ENCODE measurements at regions not wholly inside any gene's neighbourhood (a gene's known extent, or its start where the extent isn't known, plus 50 kb on each side); places are given as distances from the start of the nearest gene placed in this dataset.

- no peaks in the 10 kb centered on the region for H3K4me1 Mint-ChIP-seq
These were observed 225.0 kb downstream of the QDPR start for GRCh38 chr4:17286752-17287460.

GRCh38 chr4:17285747-17286146 lies 226.1 kb downstream of the QDPR start:
- Mint-ChIP-seq H3K27me3 (no peaks in the 10 kb centered on the region), H3K4me1 (no peaks in the 10 kb centered on the region), H3K27ac (no peak overlapping the region), H3K4me3 (no peak overlapping the region), H3K36me3 (no peaks in the 10 kb centered on the region), H3K9me3 (peaks cover 8% of the 10 kb centered on the region)
- ATAC-seq: no peak

More at GRCh38 chr4:17286752-17287460, 225.0 kb downstream of the QDPR start:
- Mint-ChIP-seq H3K4me3 (no peak overlapping the region), H3K36me3 (no peaks in the 10 kb centered on the region), H3K9me3 (peaks cover 8% of the 10 kb centered on the region), H3K27ac (no peak overlapping the region), H3K27me3 (no peaks in the 10 kb centered on the region)
- no peak for ATAC-seq

- H3K27ac Mint-ChIP-seq: no peak overlapping the region
- no peak overlapping the region for H3K4me3 Mint-ChIP-seq
- H3K4me1 Mint-ChIP-seq: no peaks in the 10 kb centered on the region
- H3K36me3 Mint-ChIP-seq: no peaks in the 10 kb centered on the region
- no peaks in the 10 kb centered on the region for H3K27me3 Mint-ChIP-seq
- peaks cover 8% of the 10 kb centered on the region for H3K9me3 Mint-ChIP-seq
- ATAC-seq: no peak
These were observed 227.3 kb downstream of the QDPR start for GRCh38 chr4:17284323-17285175.

GRCh38 chr4:17283832-17284231 lies 228.1 kb downstream of the QDPR start:
- Mint-ChIP-seq H3K27me3 (no peaks in the 10 kb centered on the region), H3K27ac (no peak overlapping the region)

GRCh38 chr4:17283251-17283650 lies 228.6 kb downstream of the QDPR start:
- ATAC-seq: no peak
- Mint-ChIP-seq H3K9me3 (peaks cover 4% of the 10 kb centered on the region), H3K27me3 (no peaks in the 10 kb centered on the region), H3K36me3 (no peaks in the 10 kb centered on the region), H3K4me3 (no peak overlapping the region), H3K4me1 (no peaks in the 10 kb centered on the region), H3K27ac (no peak overlapping the region)

More at GRCh38 chr4:17283832-17284231, 228.1 kb downstream of the QDPR start:
- ATAC-seq: no peak
- Mint-ChIP-seq H3K4me3 (no peak overlapping the region), H3K4me1 (no peaks in the 10 kb centered on the region), H3K9me3 (peaks cover 8% of the 10 kb centered on the region), H3K36me3 (no peaks in the 10 kb centered on the region)

- no peaks in the 10 kb centered on the region for H3K36me3 Mint-ChIP-seq
- H3K27me3 Mint-ChIP-seq: no peaks in the 10 kb centered on the region
- no peaks in the 10 kb centered on the region for H3K4me1 Mint-ChIP-seq
- ATAC-seq: peak; percentile 4
- H3K9me3 Mint-ChIP-seq: no peaks in the 10 kb centered on the region
- H3K27ac Mint-ChIP-seq: no peak overlapping the region
- no peak overlapping the region for H3K4me3 Mint-ChIP-seq
These were observed 231.4 kb downstream of the QDPR start for GRCh38 chr4:17280261-17281018.

GRCh38 chr4:17276776-17277175 lies 235.1 kb downstream of the QDPR start:
- no peaks in the 10 kb centered on the region for H3K27me3 Mint-ChIP-seq

GRCh38 chr4:17275836-17276235 lies 236.1 kb downstream of the QDPR start:
- H3K36me3 Mint-ChIP-seq: no peaks in the 10 kb centered on the region
- H3K27ac Mint-ChIP-seq: no peak overlapping the region
- no peak for ATAC-seq
- no peaks in the 10 kb centered on the region for H3K4me1 Mint-ChIP-seq
- H3K9me3 Mint-ChIP-seq: no peaks in the 10 kb centered on the region
- no peak overlapping the region for H3K4me3 Mint-ChIP-seq
- H3K27me3 Mint-ChIP-seq: no peaks in the 10 kb centered on the region

More at GRCh38 chr4:17276776-17277175, 235.1 kb downstream of the QDPR start:
- Mint-ChIP-seq H3K4me3 (no peak overlapping the region), H3K27ac (no peak overlapping the region), H3K36me3 (no peaks in the 10 kb centered on the region), H3K9me3 (no peaks in the 10 kb centered on the region), H3K4me1 (no peaks in the 10 kb centered on the region)
- ATAC-seq: no peak

GRCh38 chr4:17273047-17273446 lies 238.8 kb downstream of the QDPR start:
- no peak for ATAC-seq
- H3K4me1 Mint-ChIP-seq: no peaks in the 10 kb centered on the region
- H3K36me3 Mint-ChIP-seq: no peaks in the 10 kb centered on the region
- H3K27ac Mint-ChIP-seq: no peak overlapping the region
- H3K27me3 Mint-ChIP-seq: no peaks in the 10 kb centered on the region
- H3K4me3 Mint-ChIP-seq: no peak overlapping the region
- no peaks in the 10 kb centered on the region for H3K9me3 Mint-ChIP-seq

- Mint-ChIP-seq H3K4me1 (no peaks in the 10 kb centered on the region), H3K36me3 (no peaks in the 10 kb centered on the region), H3K9me3 (no peaks in the 10 kb centered on the region), H3K27me3 (no peaks in the 10 kb centered on the region), H3K27ac (no peak overlapping the region), H3K4me3 (no peak overlapping the region)
- no peak for ATAC-seq
These were observed 239.7 kb downstream of the QDPR start for GRCh38 chr4:17272154-17272553.

GRCh38 chr4:17265653-17266052 lies 246.2 kb downstream of the QDPR start:
- no peak for ATAC-seq
- Mint-ChIP-seq H3K27me3 (no peaks in the 10 kb centered on the region), H3K4me1 (no peaks in the 10 kb centered on the region), H3K9me3 (no peaks in the 10 kb centered on the region), H3K27ac (no peak overlapping the region), H3K4me3 (no peak overlapping the region), H3K36me3 (no peaks in the 10 kb centered on the region)

GRCh38 chr4:17265139-17265538 lies 246.8 kb downstream of the QDPR start:
- no peak for ATAC-seq
- no peak overlapping the region for H3K27ac Mint-ChIP-seq
- H3K36me3 Mint-ChIP-seq: no peaks in the 10 kb centered on the region
- H3K4me3 Mint-ChIP-seq: no peak overlapping the region
- H3K27me3 Mint-ChIP-seq: no peaks in the 10 kb centered on the region
- no peaks in the 10 kb centered on the region for H3K4me1 Mint-ChIP-seq
- H3K9me3 Mint-ChIP-seq: peaks cover 3% of the 10 kb centered on the region

GRCh38 chr4:17260166-17260907 lies 251.6 kb downstream of the QDPR start:
- H3K4me1 Mint-ChIP-seq: no peaks in the 10 kb centered on the region
- no peak overlapping the region for H3K4me3 Mint-ChIP-seq
- ATAC-seq: no peak
- no peaks in the 10 kb centered on the region for H3K27me3 Mint-ChIP-seq
- peaks cover 11% of the 10 kb centered on the region for H3K9me3 Mint-ChIP-seq
- no peak overlapping the region for H3K27ac Mint-ChIP-seq
- H3K36me3 Mint-ChIP-seq: no peaks in the 10 kb centered on the region

GRCh38 chr4:17258106-17258505 lies 253.8 kb downstream of the QDPR start:
- Mint-ChIP-seq H3K9me3 (peaks cover 11% of the 10 kb centered on the region), H3K27me3 (no peaks in the 10 kb centered on the region), H3K4me1 (no peaks in the 10 kb centered on the region), H3K4me3 (no peak overlapping the region), H3K36me3 (no peaks in the 10 kb centered on the region), H3K27ac (no peak overlapping the region)
- ATAC-seq: no peak

- H3K36me3 Mint-ChIP-seq: no peaks in the 10 kb centered on the region
- no peak for ATAC-seq
- H3K9me3 Mint-ChIP-seq: peaks cover 6% of the 10 kb centered on the region
- no peaks in the 10 kb centered on the region for H3K4me1 Mint-ChIP-seq
- H3K4me3 Mint-ChIP-seq: no peak overlapping the region
- H3K27ac Mint-ChIP-seq: no peak overlapping the region
- H3K27me3 Mint-ChIP-seq: no peaks in the 10 kb centered on the region
These were observed 259.8 kb downstream of the QDPR start for GRCh38 chr4:17252131-17252530.
